Left lung (tissue), 4 donors: ENCODE measurements at regions not wholly inside any gene's neighbourhood (a gene's known extent, or its start where the extent isn't known, plus 50 kb on each side); places are given as distances from the start of the nearest gene placed in this dataset.

ENCODE experiments used
- ATAC-seq: fragments of 200-7000 bp; cut with Tn5 transposase; one replicate; pipeline ENCODE4 v1.9.1; 2020; ENCODE audit warnings: moderate library complexity
- DNase-seq, 4 donors: peaks; one replicate each; pipeline ENCODE4 v3.0.0-alpha.2; 2013 to 2020
- H3K27ac ChIP-seq, 2 donors: fragments of 200-600 bp; sonication (generic) in 1 of 2; one replicate each; pipeline versions ENCODE4 v1.5.0 to v1.8.0; 2020 to 2021
- H3K27me3 ChIP-seq, 2 donors: fragments of 200-600 bp; sonication (generic) in 1 of 2; one replicate each; pipeline versions ENCODE4 v1.5.0 to v1.8.0; 2020 to 2021
- H3K36me3 ChIP-seq, 2 donors: fragments of 200-600 bp; sonication (generic) in 1 of 2; one replicate each; pipeline versions ENCODE4 v1.5.0 to v1.8.0; 2020 to 2021
- H3K4me1 ChIP-seq, 2 donors: fragments of 200-600 bp; one replicate each; pipeline ENCODE4 v1.8.0; 2021
- H3K4me3 ChIP-seq, 2 donors: fragments of 200-600 bp; sonication (generic) in 1 of 2; one replicate each; pipeline versions ENCODE4 v1.5.0 to v1.8.0; 2020 to 2021; ENCODE audit warnings: mild to moderate bottlenecking in 1 of 2
- H3K9me3 ChIP-seq, 2 donors: fragments of 200-600 bp; sonication (generic) in 1 of 2; one replicate each; pipeline versions ENCODE4 v1.5.0 to v1.8.0; 2020 to 2021
- intact Hi-C, 2 donors: fragments of 100-400 bp; cut with DNase I; formaldehyde crosslinking; loops; one replicate each; pipeline versions ENCODE4 v1.11.2 to v1.14.2; 2022
- TF ChIP-seq, protein P1 (sequence below), 2 donors: fragments of 200-600 bp; sonication (generic) in 1 of 2; IDR thresholded peaks; one replicate each; pipeline versions ENCODE4 v1.5.0 to v1.8.0; 2021; ENCODE audit warnings: antibody characterized with exemption in 2 of 2
- donor health status: DM: no; HTN: yes; CAD: no.
- donor health status: DM: no; HTN: no; CAD: no.

DNA sequence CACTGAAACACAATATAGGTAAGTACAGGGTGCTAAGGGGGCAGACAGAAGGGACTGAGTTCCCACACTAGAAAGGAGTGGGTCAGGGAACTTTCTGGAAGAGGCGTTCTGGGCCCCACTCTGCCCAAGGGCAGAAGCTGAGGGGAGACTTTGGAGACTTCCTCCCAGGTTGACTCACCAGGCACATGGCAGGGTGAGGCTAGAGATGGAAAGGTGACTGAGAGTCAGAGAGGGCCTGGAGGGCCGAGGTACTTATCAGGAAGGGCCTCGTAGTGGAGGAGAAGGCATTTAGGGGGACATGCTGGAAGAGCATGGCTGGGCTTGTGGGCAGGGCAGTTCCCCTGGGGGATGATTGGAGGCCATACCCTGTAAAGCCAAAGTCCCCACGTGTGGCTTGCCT lies 159.9 kb upstream of the JUN start:
- Histone ChIP-seq H3K4me1 (peaks cover 0 to 10% of the 10 kb centered on the region in 2 donors), H3K9me3 (no peaks in the 10 kb centered on the region), H3K4me3 (no peak overlapping the region), H3K27ac (no peak overlapping the region), H3K36me3 (no peaks in the 10 kb centered on the region), H3K27me3 (no peaks in the 10 kb centered on the region)
- intact Hi-C loops, result no loop called here
- TF ChIP-seq, protein P1, sequence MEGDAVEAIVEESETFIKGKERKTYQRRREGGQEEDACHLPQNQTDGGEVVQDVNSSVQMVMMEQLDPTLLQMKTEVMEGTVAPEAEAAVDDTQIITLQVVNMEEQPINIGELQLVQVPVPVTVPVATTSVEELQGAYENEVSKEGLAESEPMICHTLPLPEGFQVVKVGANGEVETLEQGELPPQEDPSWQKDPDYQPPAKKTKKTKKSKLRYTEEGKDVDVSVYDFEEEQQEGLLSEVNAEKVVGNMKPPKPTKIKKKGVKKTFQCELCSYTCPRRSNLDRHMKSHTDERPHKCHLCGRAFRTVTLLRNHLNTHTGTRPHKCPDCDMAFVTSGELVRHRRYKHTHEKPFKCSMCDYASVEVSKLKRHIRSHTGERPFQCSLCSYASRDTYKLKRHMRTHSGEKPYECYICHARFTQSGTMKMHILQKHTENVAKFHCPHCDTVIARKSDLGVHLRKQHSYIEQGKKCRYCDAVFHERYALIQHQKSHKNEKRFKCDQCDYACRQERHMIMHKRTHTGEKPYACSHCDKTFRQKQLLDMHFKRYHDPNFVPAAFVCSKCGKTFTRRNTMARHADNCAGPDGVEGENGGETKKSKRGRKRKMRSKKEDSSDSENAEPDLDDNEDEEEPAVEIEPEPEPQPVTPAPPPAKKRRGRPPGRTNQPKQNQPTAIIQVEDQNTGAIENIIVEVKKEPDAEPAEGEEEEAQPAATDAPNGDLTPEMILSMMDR (IDR thresholded peaks at IDR 0.05), result no peak
- ATAC-seq (no peak), DNase-seq (no peak)

DNA sequence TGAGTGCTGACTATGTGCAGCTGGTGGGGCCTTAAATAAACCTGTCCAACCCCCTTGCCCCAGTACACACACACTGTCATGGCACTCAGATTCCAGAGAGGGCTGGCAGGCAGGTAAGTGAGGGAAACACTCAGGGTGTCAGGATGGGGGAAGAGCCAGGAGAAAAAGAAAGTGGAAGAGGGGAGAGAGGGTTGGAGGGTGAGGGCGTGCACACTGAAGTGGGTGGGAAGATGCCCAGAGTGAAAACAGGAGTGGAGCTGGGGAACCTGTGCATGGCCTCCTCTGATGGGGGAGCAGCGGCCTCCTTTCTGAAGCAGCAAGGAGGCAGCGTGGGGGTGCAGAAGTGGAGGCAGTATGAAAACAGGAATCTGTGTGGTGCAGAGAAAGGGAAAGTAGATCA lies 160.6 kb upstream of the JUN start:
- Histone ChIP-seq H3K9me3 (no peaks in the 10 kb centered on the region), H3K27me3 (no peaks in the 10 kb centered on the region), H3K4me1 (peaks cover 0 to 10% of the 10 kb centered on the region in 2 donors), H3K36me3 (no peaks in the 10 kb centered on the region), H3K4me3 (no peak overlapping the region), H3K27ac (no peak overlapping the region)
- intact Hi-C loops, result no loop called here
- DNase-seq (no peak), ATAC-seq (no peak)
- TF ChIP-seq, protein P1 (IDR thresholded peaks at IDR 0.05), result no peak

DNA sequence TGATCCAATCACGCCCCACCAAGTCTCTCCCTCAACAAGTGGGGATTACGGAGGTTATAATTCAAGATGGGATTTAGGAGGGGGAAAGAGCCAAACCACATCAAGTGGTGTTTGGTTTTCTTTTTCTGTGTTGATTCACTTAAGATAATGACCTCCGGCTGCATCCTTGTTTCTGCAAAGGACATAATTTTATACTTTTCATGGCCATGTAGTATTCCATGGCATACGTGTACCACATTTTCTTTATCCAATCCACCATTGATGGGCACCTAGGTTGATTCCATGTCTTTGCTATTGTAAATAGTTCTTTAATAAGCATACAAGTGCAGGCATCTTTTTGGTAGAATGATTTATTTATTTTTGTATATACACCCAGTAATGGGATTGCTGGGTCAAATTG lies 162.5 kb upstream of the JUN start:
- no peak overlapping the region for H3K4me3 ChIP-seq
- H3K27ac ChIP-seq, result no peak overlapping the region
- no peak for DNase-seq
- TF ChIP-seq, protein P1 (IDR thresholded peaks at IDR 0.05), result no peak
- intact Hi-C loops, result no loop called here
- peaks cover 0 to 8% of the 10 kb centered on the region in 2 donors for H3K4me1 ChIP-seq
- H3K9me3 ChIP-seq, result no peaks in the 10 kb centered on the region
- no peaks in the 10 kb centered on the region for H3K27me3 ChIP-seq
- no peak for ATAC-seq
- no peaks in the 10 kb centered on the region for H3K36me3 ChIP-seq

DNA sequence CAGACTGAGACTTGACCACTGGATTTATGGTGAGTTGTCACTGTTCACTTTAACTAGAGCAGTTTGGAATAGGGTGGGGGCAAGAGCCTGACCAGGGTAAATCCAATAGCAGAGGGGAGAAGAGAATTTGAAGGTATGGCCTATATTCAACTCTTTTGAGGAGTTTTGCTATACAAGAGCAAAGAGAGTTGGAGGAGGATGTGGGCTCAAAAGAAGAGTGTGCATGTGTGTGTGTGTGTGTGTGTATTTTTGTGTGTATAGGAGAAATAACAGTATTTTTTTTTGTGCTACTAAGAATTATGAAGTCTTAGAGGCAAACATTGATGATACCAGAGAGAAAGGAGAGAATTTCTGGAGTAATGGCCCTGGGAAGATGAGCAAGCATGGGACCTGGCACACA lies 164.8 kb upstream of the JUN start:
- no peak overlapping the region for H3K27ac ChIP-seq
- H3K36me3 ChIP-seq, result no peaks in the 10 kb centered on the region
- H3K4me1 ChIP-seq, result no peaks in the 10 kb centered on the region
- H3K9me3 ChIP-seq, result no peaks in the 10 kb centered on the region
- H3K4me3 ChIP-seq, result no peak overlapping the region
- ATAC-seq (no peak), DNase-seq (no peak)
- no peaks in the 10 kb centered on the region for H3K27me3 ChIP-seq
- intact Hi-C loops, result no loop called here
- TF ChIP-seq, protein P1 (IDR thresholded peaks at IDR 0.05), result no peak

DNA sequence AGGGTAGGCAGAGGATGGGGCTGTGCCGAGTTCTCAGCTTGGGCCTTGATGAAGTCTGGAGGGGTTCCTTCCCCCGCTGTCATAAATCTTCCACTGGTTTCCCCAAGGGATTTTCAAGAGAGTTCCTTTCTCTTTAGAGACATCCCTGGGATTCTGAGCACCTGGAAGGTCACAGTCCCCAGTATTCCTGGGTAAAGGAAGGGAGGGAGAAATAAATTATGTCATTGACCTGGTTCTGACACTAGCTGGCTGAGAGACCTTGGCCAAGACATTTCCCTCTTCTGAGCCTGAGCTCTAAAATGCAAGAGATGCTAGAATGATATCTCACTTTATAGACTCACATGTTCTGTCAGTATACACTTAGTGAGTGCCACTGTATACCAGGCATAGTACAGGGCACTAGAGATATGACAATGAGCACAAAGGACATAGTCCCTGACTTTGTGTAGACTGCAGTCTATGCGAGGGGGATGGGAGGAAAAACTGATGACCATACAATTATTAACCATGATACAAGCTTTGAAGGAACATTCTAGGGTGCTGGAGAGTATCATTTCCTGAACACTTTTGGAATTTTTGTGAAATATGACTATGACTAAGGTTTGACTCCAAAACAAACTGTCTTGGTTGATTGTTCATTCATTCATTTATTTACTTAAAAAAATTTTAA lies 165.8 kb upstream of the JUN start:
- H3K4me3 ChIP-seq, result no peak overlapping the region
- H3K4me1 ChIP-seq, result no peaks in the 10 kb centered on the region
- TF ChIP-seq, protein P1 (IDR thresholded peaks at IDR 0.05), result no peak
- no peaks in the 10 kb centered on the region for H3K27me3 ChIP-seq
- H3K27ac ChIP-seq, result no peak overlapping the region
- DNase-seq (no peak), ATAC-seq (no peak)
- intact Hi-C loops, result no loop called here
- H3K9me3 ChIP-seq, result no peaks in the 10 kb centered on the region
- no peaks in the 10 kb centered on the region for H3K36me3 ChIP-seq
